ENCODE measurements at regions not wholly inside any gene's neighbourhood (a gene's known extent, or its start where the extent isn't known, plus 50 kb on each side); places are given as distances from the start of the nearest gene placed in this dataset.
A peak's percentile ranks its signal among the peaks of the same experiment; 100 is the strongest.

- H3K27ac ChIP-seq (ENCODE audit: insufficient read depth, low read length) = no peak overlapping the region
- no peak overlapping the region for H3K9ac ChIP-seq (ENCODE audit: low read depth, low read length)
- H3K23ac ChIP-seq (ENCODE audit: low read depth, low read length) = no peak overlapping the region
- no peak for TF ChIP-seq MXI1 (IDR thresholded peaks at IDR 0.05; ENCODE audit: borderline replicate concordance, low read depth, low read length)
- no peak for TF ChIP-seq NFE2L2 (IDR thresholded peaks at IDR 0.05; ENCODE audit: low read depth, low read length)
- TF ChIP-seq CHD1 (IDR thresholded peaks at IDR 0.05; ENCODE audit: low read depth, low read length) = no peak
- 0 out of 2 replicates have a peak, but pooled peaks have one; percentile 17 for TF ChIP-seq CEBPB (IDR thresholded peaks at IDR 0.05; ENCODE audit: low read depth, low read length)
- ChIA-PET POLR2A (ENCODE audit: unreplicated experiment) (no interaction called here), CTCF (no interaction called here)
- DNase-seq = no peak
- H2AK5ac ChIP-seq (ENCODE audit: low read depth, low read length) = no peak overlapping the region
- no peaks in the 10 kb centered on the region for H4K20me1 ChIP-seq (ENCODE audit: insufficient read depth, low read length)
- H3K27me3 ChIP-seq (ENCODE audit: control insufficient read depth, insufficient read depth, low read length) = no peaks in the 10 kb centered on the region
- H3K4me3 ChIP-seq (ENCODE audit: insufficient read depth, low read depth, low read length) = no peak overlapping the region
- dilution Hi-C loops (cut with HindIII; ENCODE audit: low sequenced_read_pairs, unreplicated experiment) = no loop called here
- no TSS peak for BruUV-seq (replicated peaks)
- H3K36me3 ChIP-seq (ENCODE audit: control insufficient read depth, insufficient read depth, low read length) = no peaks in the 10 kb centered on the region
- no peak overlapping the region for H3K14ac ChIP-seq (replicated peaks; ENCODE audit: low read depth, low read length)
- H2AK9ac ChIP-seq (replicated peaks; ENCODE audit: low read depth, low read length, poor library complexity) = no peak overlapping the region
- no peak overlapping the region for H3K18ac ChIP-seq (ENCODE audit: low read depth, low read length)
- H3K4me2 ChIP-seq (ENCODE audit: low read depth, low read length) = no peak overlapping the region
- H4K8ac ChIP-seq (ENCODE audit: low read depth in 2 of 2, low read length in 2 of 2) = no peak overlapping the region
- H3K9me3 ChIP-seq (ENCODE audit: control insufficient read depth, insufficient read depth, low read length) = no peaks in the 10 kb centered on the region
- peaks cover 7% of the 10 kb centered on the region for H3K4me1 ChIP-seq (ENCODE audit: control insufficient read depth, insufficient read depth, low read length)
- WGBS, 2 experiments (ENCODE audit: extremely low coverage in 2 of 2, insufficient read length in 1 of 2) = no CpG with 5 or more reads among the region's 3 CpGs
- no peak overlapping the region for H2BK5ac ChIP-seq (ENCODE audit: low read depth, low read length, poor library complexity, severe bottlenecking)
- no peak overlapping the region for H2BK120ac ChIP-seq (ENCODE audit: low read depth, low read length)
- H2BK15ac ChIP-seq (ENCODE audit: low read depth, low read length) = no peak overlapping the region
- H3K9me1 ChIP-seq (ENCODE audit: insufficient read depth, low read length) = peaks cover 13% of the 10 kb centered on the region
- no peak overlapping the region for H2BK20ac ChIP-seq (ENCODE audit: low read depth, low read length)
- intact Hi-C loops (cut with micrococcal nuclease) = no loop called here
- ATAC-seq (ENCODE audit: low read depth) = no peak
- H2AFZ ChIP-seq (replicated peaks; ENCODE audit: low read length, poor library complexity) = no peak overlapping the region
- in situ Hi-C loops (cut with MboI; ENCODE audit: low sequenced_read_pairs) = no loop called here
- H4K91ac ChIP-seq (ENCODE audit: insufficient read depth, low read depth, low read length) = no peak overlapping the region
- no peak overlapping the region for H3K4ac ChIP-seq (ENCODE audit: low read depth, low read length)
- H3K79me1 ChIP-seq (ENCODE audit: low read depth in 1 of 2, low read length in 2 of 2) = no peaks in the 10 kb centered on the region
- H4K5ac ChIP-seq (ENCODE audit: low read depth, low read length) = no peak overlapping the region
- no peak overlapping the region for H3K56ac ChIP-seq (ENCODE audit: extremely low read depth, insufficient read depth, low read length)
These were observed 508.5 kb upstream of the FAT1 start for GRCh38 chr4:187232196-187232595.
